ENCODE measurements at regions not wholly inside any gene's neighbourhood (a gene's known extent, or its start where the extent isn't known, plus 50 kb on each side); places are given as distances from the start of the nearest gene placed in this dataset.

GRCh38 chr13:105349082-105349723, 1186.3 kb downstream of the EFNB2 start:
- H3K27me3 ChIP-seq (ENCODE audit: low read depth, low read length): no peaks in the 10 kb centered on the region
- H3K4me1 ChIP-seq (ENCODE audit: low read length): no peaks in the 10 kb centered on the region
- H3K27ac ChIP-seq (ENCODE audit: low read length): no peak overlapping the region
- H3K9ac ChIP-seq (ENCODE audit: low read length): no peak overlapping the region
- no peak overlapping the region for H3K4me3 ChIP-seq (ENCODE audit: low read length)
- no peaks in the 10 kb centered on the region for H3K36me3 ChIP-seq (replicated peaks; ENCODE audit: low read depth, low read length)
- TF ChIP-seq CTCF (IDR thresholded peaks at IDR 0.05; ENCODE audit: low read depth, low read length) (no peak), EZH2phosphoT487 (IDR thresholded peaks at IDR 0.05; ENCODE audit: low read depth) (no peak)
- no peaks in the 10 kb centered on the region for H4K20me1 ChIP-seq (ENCODE audit: insufficient read depth, low read length)
- no peaks in the 10 kb centered on the region for H3K9me3 ChIP-seq (ENCODE audit: insufficient read depth, low read length)
- H3K79me2 ChIP-seq (ENCODE audit: low read length): no peaks in the 10 kb centered on the region
- H3K4me2 ChIP-seq (ENCODE audit: low read length): no peak overlapping the region
- no peak overlapping the region for H2AFZ ChIP-seq (ENCODE audit: low read depth, low read length)

- Histone ChIP-seq H3K9ac (ENCODE audit: low read length) (no peak overlapping the region), H3K4me3 (ENCODE audit: low read length) (no peak overlapping the region), H3K36me3 (replicated peaks; ENCODE audit: low read depth, low read length) (no peaks in the 10 kb centered on the region), H3K9me3 (ENCODE audit: insufficient read depth, low read length) (no peaks in the 10 kb centered on the region), H3K79me2 (ENCODE audit: low read length) (no peaks in the 10 kb centered on the region), H3K27me3 (ENCODE audit: low read depth, low read length) (no peaks in the 10 kb centered on the region), H3K4me2 (ENCODE audit: low read length) (no peak overlapping the region), H3K4me1 (ENCODE audit: low read length) (no peaks in the 10 kb centered on the region), H4K20me1 (ENCODE audit: insufficient read depth, low read length) (no peaks in the 10 kb centered on the region), H2AFZ (ENCODE audit: low read depth, low read length) (no peak overlapping the region), H3K27ac (ENCODE audit: low read length) (no peak overlapping the region)
- TF ChIP-seq EZH2phosphoT487 (IDR thresholded peaks at IDR 0.05; ENCODE audit: low read depth) (no peak), CTCF (IDR thresholded peaks at IDR 0.05; ENCODE audit: low read depth, low read length) (no peak)
Measured at GRCh38 chr13:105346141-105346775, 1189.2 kb downstream of the EFNB2 start.

- Histone ChIP-seq H3K4me1 (ENCODE audit: low read length) (no peaks in the 10 kb centered on the region), H4K20me1 (ENCODE audit: insufficient read depth, low read length) (no peaks in the 10 kb centered on the region), H3K27ac (ENCODE audit: low read length) (no peak overlapping the region), H3K9ac (ENCODE audit: low read length) (no peak overlapping the region), H3K9me3 (ENCODE audit: insufficient read depth, low read length) (no peaks in the 10 kb centered on the region), H3K36me3 (replicated peaks; ENCODE audit: low read depth, low read length) (no peaks in the 10 kb centered on the region), H3K79me2 (ENCODE audit: low read length) (no peaks in the 10 kb centered on the region), H3K4me2 (ENCODE audit: low read length) (no peak overlapping the region), H2AFZ (ENCODE audit: low read depth, low read length) (no peak overlapping the region), H3K4me3 (ENCODE audit: low read length) (no peak overlapping the region), H3K27me3 (ENCODE audit: low read depth, low read length) (no peaks in the 10 kb centered on the region)
- no peak for TF ChIP-seq EZH2phosphoT487 (IDR thresholded peaks at IDR 0.05; ENCODE audit: low read depth)
- TF ChIP-seq CTCF (IDR thresholded peaks at IDR 0.05; ENCODE audit: low read depth, low read length): no peak
Measured at GRCh38 chr13:105345730-105346129, 1189.7 kb downstream of the EFNB2 start.

GRCh38 chr13:105345131-105345530, 1190.3 kb downstream of the EFNB2 start:
- H3K4me2 ChIP-seq (ENCODE audit: low read length): no peak overlapping the region
- TF ChIP-seq CTCF (IDR thresholded peaks at IDR 0.05; ENCODE audit: low read depth, low read length) (no peak), EZH2phosphoT487 (IDR thresholded peaks at IDR 0.05; ENCODE audit: low read depth) (no peak)

More at GRCh38 chr13:105345131-105345530, 1190.3 kb downstream of the EFNB2 start:
- Histone ChIP-seq H3K36me3 (replicated peaks; ENCODE audit: low read depth, low read length) (no peaks in the 10 kb centered on the region), H3K27me3 (ENCODE audit: low read depth, low read length) (no peaks in the 10 kb centered on the region), H4K20me1 (ENCODE audit: insufficient read depth, low read length) (no peaks in the 10 kb centered on the region), H3K9me3 (ENCODE audit: insufficient read depth, low read length) (no peaks in the 10 kb centered on the region), H2AFZ (ENCODE audit: low read depth, low read length) (no peak overlapping the region), H3K4me3 (ENCODE audit: low read length) (no peak overlapping the region), H3K79me2 (ENCODE audit: low read length) (no peaks in the 10 kb centered on the region), H3K9ac (ENCODE audit: low read length) (no peak overlapping the region), H3K4me1 (ENCODE audit: low read length) (no peaks in the 10 kb centered on the region), H3K27ac (ENCODE audit: low read length) (no peak overlapping the region)

All from OCI-LY3 (cell line).